ENCODE measurements at regions not wholly inside any gene's neighbourhood (a gene's known extent, or its start where the extent isn't known, plus 50 kb on each side); places are given as distances from the start of the nearest gene placed in this dataset.

GRCh38 chr2:176725873-176726645 lies 456.8 kb downstream of the MTX2 start:
- H3K4me1 ChIP-seq (replicated peaks) = no peaks in the 10 kb centered on the region
- no peaks in the 10 kb centered on the region for H3K9me3 ChIP-seq (replicated peaks)
- DNase-seq (ENCODE audit: low read depth in 1 of 2, low spot score in 2 of 2) = no peak
- H3K27ac ChIP-seq = no peak overlapping the region
- H3K36me3 ChIP-seq = no peaks in the 10 kb centered on the region
- H3K4me3 ChIP-seq = no peak overlapping the region
- peaks cover 7% of the 10 kb centered on the region; the same call in 1 of the 2 replicates for H3K27me3 ChIP-seq (replicated peaks)

GRCh38 chr2:176727696-176728095 lies 458.5 kb downstream of the MTX2 start:
- no peaks in the 10 kb centered on the region for H3K36me3 ChIP-seq
- H3K27me3 ChIP-seq (replicated peaks) = peaks cover 12% of the 10 kb centered on the region
- no peak overlapping the region for H3K4me3 ChIP-seq
- no peak overlapping the region for H3K27ac ChIP-seq
- H3K4me1 ChIP-seq (replicated peaks) = no peaks in the 10 kb centered on the region
- H3K9me3 ChIP-seq (replicated peaks) = no peaks in the 10 kb centered on the region
- DNase-seq (ENCODE audit: low read depth in 1 of 2, low spot score in 2 of 2) = no peak

DNA sequence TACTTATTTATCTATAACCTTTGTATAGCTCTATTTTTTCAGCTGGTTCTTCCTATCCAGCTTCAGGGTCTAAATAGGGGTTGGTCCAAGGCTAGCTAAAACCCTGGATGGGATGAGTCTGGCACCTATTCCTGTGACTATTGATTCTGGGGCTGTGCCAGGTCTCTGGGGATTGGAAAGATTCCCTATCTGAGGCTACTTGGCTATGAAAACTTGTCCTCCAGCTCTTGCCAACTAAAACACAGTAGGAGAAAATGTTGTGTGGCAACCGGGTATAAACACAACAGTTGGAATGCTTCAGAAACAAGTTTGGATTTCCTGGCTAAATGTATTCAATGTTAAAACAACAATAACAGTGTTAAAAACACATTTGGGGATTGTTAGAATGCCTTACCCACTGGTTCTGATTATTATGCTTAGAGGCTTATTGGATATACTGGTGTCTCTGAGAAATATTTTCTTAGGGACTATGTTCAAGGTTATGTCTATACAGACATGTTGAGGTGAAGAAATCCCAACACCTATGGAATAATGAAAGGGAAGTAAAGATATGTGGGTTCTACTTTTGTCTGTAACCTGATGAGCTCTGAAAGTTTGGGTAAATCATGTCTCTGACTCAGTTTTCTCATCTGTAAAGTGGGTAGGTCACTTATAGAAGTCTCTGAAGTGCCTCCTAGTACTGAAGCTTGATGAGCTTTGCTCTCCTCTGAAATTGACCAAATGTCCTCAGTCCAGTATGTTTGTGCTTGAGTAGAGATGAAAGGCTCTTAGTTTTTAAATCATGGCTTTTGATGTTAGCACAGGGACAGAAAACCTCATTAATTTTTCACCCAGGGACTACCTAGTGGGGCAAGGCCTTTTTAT lies 460.7 kb downstream of the MTX2 start:
- DNase-seq (ENCODE audit: low read depth in 1 of 2, low spot score in 2 of 2) = no peak

DNA sequence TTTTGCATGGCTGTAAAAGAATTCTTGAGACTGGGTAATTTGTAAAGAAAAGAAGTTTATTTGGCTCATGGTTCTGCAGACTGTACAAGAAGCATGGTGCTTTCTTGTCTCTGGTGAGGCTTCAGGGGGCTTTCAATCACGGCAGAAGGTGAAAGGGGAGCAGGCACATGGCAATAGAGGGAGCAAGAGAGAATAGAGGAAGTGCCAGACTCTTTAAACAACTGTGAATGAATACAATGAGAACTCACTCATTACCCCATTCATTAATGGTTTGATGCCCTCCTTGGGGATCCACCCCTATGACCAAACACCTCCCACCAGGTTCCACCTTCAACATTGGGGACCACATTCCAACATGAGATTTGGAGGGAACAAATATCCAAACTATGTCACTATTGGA lies 463.5 kb downstream of the MTX2 start:
- no peaks in the 10 kb centered on the region for H3K4me1 ChIP-seq (replicated peaks)
- DNase-seq (ENCODE audit: low read depth in 1 of 2, low spot score in 2 of 2) = no peak
- H3K36me3 ChIP-seq = no peaks in the 10 kb centered on the region
- no peak overlapping the region for H3K27ac ChIP-seq
- H3K27me3 ChIP-seq (replicated peaks) = peaks cover 7% of the 10 kb centered on the region; the same call in 1 of the 2 replicates
- H3K9me3 ChIP-seq (replicated peaks) = no peaks in the 10 kb centered on the region
- no peak overlapping the region for H3K4me3 ChIP-seq

More for the DNA sequence above, 460.7 kb downstream of the MTX2 start:
- no peaks in the 10 kb centered on the region for H3K4me1 ChIP-seq (replicated peaks)
- peaks cover 12% of the 10 kb centered on the region for H3K27me3 ChIP-seq (replicated peaks)
- H3K9me3 ChIP-seq (replicated peaks) = no peaks in the 10 kb centered on the region
- no peaks in the 10 kb centered on the region for H3K36me3 ChIP-seq
- no peak overlapping the region for H3K4me3 ChIP-seq
- no peak overlapping the region for H3K27ac ChIP-seq

DNA sequence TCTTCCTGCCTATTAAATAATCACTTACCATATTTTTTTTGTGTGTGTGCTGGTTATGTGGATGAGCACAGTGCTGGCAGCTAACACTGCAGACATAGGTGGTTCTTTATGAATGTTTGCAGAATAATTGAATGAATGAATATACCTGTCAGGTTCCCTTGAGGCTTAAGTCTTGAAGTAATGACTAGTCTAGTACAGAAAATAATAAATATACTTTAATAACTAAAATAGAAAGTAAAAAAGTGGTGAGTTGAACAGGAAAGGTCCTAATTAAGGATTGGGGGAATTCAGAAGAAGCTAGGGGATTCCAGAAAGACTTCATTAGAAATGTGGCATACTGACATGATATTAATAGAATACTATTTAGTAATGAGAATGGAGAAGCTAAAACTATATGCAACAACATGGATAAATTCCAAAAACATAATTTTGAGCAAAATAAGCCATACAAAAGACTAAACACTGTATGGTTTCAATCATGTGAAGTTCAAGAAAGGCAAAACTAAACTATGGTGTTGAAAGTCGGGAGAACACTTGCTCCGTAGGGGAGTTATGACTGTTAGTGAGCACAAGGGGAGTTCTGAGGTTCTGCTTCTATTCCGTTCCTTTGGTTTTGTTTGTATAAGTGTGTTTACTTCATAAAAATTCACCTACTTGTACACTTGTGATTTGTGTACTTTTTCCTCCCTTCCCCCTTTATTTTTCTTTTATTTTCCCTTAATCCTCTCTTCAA lies 464.6 kb downstream of the MTX2 start:
- Histone ChIP-seq H3K36me3 (no peaks in the 10 kb centered on the region), H3K27me3 (replicated peaks) (peaks cover 7% of the 10 kb centered on the region; the same call in 1 of the 2 replicates), H3K4me1 (replicated peaks) (no peaks in the 10 kb centered on the region)

DNA sequence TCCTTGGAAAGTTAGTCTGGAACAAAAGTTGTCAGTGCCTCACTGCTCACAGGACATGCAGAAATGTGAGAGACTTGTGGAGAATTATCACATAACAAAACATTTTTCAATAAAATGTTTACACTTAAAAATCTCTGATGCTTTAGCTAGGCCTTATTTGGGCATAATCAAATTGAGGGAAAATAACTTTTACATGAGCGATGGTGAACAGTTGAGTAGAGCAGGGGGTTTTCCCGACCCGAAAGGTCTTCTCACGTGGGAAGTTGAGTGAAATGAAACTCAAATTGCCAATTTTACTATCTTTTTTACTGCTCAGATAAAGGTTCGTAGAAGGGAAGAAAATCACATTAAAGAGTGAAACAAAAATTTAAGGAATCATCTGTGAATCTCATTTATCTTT lies 465.6 kb downstream of the MTX2 start:
- Histone ChIP-seq H3K27ac (no peak overlapping the region), H3K4me3 (no peak overlapping the region), H3K36me3 (no peaks in the 10 kb centered on the region), H3K9me3 (replicated peaks) (no peaks in the 10 kb centered on the region), H3K4me1 (replicated peaks) (no peaks in the 10 kb centered on the region), H3K27me3 (replicated peaks) (peaks cover 6% of the 10 kb centered on the region; the same call in 1 of the 2 replicates)
- DNase-seq (ENCODE audit: low read depth in 1 of 2, low spot score in 2 of 2) = no peak

More for the DNA sequence above, 464.6 kb downstream of the MTX2 start:
- no peak for DNase-seq (ENCODE audit: low read depth in 1 of 2, low spot score in 2 of 2)
- Histone ChIP-seq H3K27ac (no peak overlapping the region), H3K9me3 (replicated peaks) (no peaks in the 10 kb centered on the region), H3K4me3 (no peak overlapping the region)

GRCh38 chr2:176742271-176742670 lies 470.3 kb upstream of the HNRNPA3 start:
- Histone ChIP-seq H3K9me3 (replicated peaks) (no peaks in the 10 kb centered on the region), H3K36me3 (no peaks in the 10 kb centered on the region), H3K4me3 (no peak overlapping the region), H3K27ac (no peak overlapping the region), H3K4me1 (replicated peaks) (no peaks in the 10 kb centered on the region), H3K27me3 (replicated peaks) (no peaks in the 10 kb centered on the region; the same call in 1 of the 2 replicates)
- no peak for DNase-seq (ENCODE audit: low read depth in 1 of 2, low spot score in 2 of 2)

DNA sequence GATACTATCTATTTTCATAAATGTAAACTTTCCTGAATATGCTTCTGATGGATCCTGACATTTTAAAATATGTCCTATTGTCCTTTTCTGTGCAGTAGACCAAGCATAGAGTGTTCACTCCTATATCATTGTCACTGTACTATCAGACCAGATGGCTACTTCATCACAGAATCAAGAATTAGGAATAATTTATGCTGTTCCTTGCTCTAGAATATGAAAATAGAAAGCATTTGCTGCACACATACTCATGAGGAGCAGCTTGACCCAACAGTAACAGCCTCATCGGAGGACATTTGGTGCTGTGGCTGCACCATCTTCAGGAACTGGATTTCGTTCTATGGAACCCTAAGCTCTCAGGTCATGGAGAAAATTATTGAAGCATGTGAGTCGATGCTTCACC lies 468.9 kb upstream of the HNRNPA3 start:
- Histone ChIP-seq H3K27ac (no peak overlapping the region), H3K4me3 (no peak overlapping the region), H3K36me3 (no peaks in the 10 kb centered on the region), H3K9me3 (replicated peaks) (no peaks in the 10 kb centered on the region), H3K4me1 (replicated peaks) (no peaks in the 10 kb centered on the region), H3K27me3 (replicated peaks) (no peaks in the 10 kb centered on the region; the same call in 1 of the 2 replicates)
- no peak for DNase-seq (ENCODE audit: low read depth in 1 of 2, low spot score in 2 of 2)

DNA sequence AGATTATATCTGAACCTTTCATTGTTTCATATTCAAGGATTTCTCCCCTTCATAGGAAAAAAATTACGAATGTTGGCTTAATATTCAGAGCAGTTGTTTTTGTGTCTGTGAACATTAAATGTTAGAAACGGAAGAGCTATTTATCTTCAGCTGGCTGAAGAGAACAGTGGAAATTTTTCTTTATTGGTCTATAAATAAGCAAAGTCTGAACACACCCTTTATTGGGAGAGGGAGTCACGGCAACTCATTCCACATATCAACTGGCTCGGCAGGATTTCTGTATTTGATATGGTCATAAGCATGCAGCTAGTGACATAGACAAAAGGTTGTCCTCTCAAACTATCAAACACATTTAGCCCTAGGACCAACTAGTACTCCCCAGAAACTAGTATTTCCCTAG lies 468.4 kb upstream of the HNRNPA3 start:
- no peaks in the 10 kb centered on the region for H3K9me3 ChIP-seq (replicated peaks)
- no peaks in the 10 kb centered on the region for H3K36me3 ChIP-seq
- H3K4me3 ChIP-seq = no peak overlapping the region
- DNase-seq (ENCODE audit: low read depth in 1 of 2, low spot score in 2 of 2) = no peak
- H3K27ac ChIP-seq = no peak overlapping the region
- no peaks in the 10 kb centered on the region for H3K4me1 ChIP-seq (replicated peaks)
- no peaks in the 10 kb centered on the region; the same call in 1 of the 2 replicates for H3K27me3 ChIP-seq (replicated peaks)

DNA sequence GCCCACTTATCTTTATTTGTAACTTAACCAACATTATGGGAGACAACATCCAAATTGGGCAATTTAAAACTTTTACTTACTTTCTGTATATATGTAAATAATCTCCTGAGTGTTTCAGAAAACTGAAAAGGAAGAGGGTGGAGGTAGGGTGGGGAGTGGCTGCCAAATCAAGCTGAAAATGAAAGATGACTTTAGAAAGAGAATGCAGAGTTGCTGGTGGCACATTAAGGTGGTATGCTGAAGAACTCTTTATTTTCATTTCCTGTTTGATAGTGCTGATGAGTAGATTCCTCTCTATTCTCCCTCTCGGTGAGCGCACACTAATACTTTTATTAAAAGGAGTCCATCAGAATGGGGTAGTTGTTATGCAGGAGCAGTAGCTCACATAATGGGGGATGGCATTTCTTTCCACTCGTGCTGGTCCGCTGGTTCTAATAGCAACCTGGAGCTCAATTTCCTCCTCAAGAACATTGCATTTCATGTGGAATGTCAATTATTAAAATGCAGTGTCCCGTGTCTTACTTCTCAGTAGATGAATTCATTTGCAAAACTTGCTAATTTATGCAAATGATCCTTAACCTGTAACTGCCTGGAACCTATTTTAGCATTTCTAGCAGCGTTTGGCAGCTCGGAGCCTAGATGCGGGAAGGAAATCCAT lies 466.9 kb upstream of the HNRNPA3 start:
- no peaks in the 10 kb centered on the region; the same call in 1 of the 2 replicates for H3K27me3 ChIP-seq (replicated peaks)
- no peak overlapping the region for H3K4me3 ChIP-seq
- DNase-seq (ENCODE audit: low read depth in 1 of 2, low spot score in 2 of 2) = no peak
- H3K4me1 ChIP-seq (replicated peaks) = no peaks in the 10 kb centered on the region
- no peaks in the 10 kb centered on the region for H3K36me3 ChIP-seq
- H3K9me3 ChIP-seq (replicated peaks) = no peaks in the 10 kb centered on the region
- H3K27ac ChIP-seq = no peak overlapping the region

GRCh38 chr2:176746411-176746810 lies 466.2 kb upstream of the HNRNPA3 start:
- Histone ChIP-seq H3K4me1 (replicated peaks) (no peaks in the 10 kb centered on the region), H3K9me3 (replicated peaks) (no peaks in the 10 kb centered on the region), H3K27me3 (replicated peaks) (no peaks in the 10 kb centered on the region; the same call in 1 of the 2 replicates), H3K4me3 (no peak overlapping the region), H3K27ac (no peak overlapping the region), H3K36me3 (no peaks in the 10 kb centered on the region)
- no peak for DNase-seq (ENCODE audit: low read depth in 1 of 2, low spot score in 2 of 2)

- Histone ChIP-seq H3K27me3 (replicated peaks) (peaks cover 3% of the 10 kb centered on the region), H3K4me1 (replicated peaks) (no peaks in the 10 kb centered on the region), H3K9me3 (replicated peaks) (no peaks in the 10 kb centered on the region), H3K36me3 (no peaks in the 10 kb centered on the region), H3K27ac (no peak overlapping the region), H3K4me3 (no peak overlapping the region)
- no peak for DNase-seq (ENCODE audit: low read depth in 1 of 2, low spot score in 2 of 2)
These were observed 465.1 kb upstream of the HNRNPA3 start for GRCh38 chr2:176747506-176747905.

DNA sequence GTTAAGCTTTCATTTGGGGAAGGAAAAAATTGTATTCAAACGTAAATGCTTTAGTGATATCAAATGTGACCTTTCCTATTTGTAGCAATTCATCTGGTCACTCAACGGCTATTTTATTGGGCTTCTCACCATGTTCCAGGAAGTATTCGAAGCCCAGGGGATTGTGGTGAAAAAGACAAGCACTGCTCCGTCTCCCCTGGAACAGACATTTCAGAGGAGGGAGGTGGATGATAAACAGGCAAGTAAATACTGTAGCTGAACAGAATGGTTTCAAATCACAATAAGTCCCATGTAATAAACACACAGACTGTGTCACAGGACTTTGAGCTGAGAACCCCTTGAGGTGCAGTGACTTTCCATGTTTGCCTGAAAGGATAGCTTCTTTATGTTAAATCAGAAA lies 464.7 kb upstream of the HNRNPA3 start:
- no peak overlapping the region for H3K4me3 ChIP-seq
- H3K9me3 ChIP-seq (replicated peaks) = no peaks in the 10 kb centered on the region
- H3K36me3 ChIP-seq = no peaks in the 10 kb centered on the region
- H3K4me1 ChIP-seq (replicated peaks) = no peaks in the 10 kb centered on the region
- H3K27me3 ChIP-seq (replicated peaks) = peaks cover 6% of the 10 kb centered on the region
- no peak overlapping the region for H3K27ac ChIP-seq
- no peak for DNase-seq (ENCODE audit: low read depth in 1 of 2, low spot score in 2 of 2)

Data from SJSA1 (cell line).